ENCODE measurements at regions not wholly inside any gene's neighbourhood (a gene's known extent, or its start where the extent isn't known, plus 50 kb on each side); places are given as distances from the start of the nearest gene placed in this dataset.
"Not testable (repeated sequence)": the region's sequence is repeated elsewhere in the genome, so short reads cannot be mapped to it uniquely, and the experiment has no call there.

DNA sequence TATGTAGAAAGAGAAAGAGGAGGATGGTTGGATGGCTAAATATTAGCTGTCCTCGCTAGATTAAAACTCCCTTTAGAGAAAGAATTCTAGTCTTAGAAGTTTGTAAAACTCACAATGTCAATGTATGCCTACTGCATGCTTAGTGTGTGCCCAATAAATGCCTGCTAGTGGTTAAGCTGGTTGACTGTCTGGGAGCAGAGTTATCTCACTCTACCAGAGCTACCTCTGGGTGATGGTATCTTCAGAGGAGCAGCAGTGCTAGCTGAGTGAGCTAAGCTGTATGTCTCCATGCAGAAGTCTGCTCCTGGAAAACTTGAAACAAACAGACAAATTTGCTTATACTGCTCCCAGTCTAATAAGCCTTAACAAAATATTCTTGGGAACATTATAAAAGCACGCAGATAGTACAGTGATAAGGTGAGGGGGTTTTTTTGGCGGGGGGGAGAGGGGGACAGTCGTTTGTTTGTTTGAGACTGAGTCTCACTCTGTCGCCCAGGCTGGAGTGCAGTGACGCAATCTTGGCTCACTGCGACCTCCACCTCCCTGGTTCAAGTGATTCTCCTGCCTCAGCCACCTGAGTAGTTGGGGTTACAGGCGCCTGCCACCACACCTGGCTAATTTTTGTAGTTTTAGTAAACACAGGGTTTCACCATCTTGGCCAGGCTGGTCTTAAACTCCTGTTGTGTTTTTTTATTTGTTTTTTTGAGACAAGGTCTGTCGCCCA lies 202.8 kb upstream of the TSC22D1 start:
- no peak for DNase-seq

DNA sequence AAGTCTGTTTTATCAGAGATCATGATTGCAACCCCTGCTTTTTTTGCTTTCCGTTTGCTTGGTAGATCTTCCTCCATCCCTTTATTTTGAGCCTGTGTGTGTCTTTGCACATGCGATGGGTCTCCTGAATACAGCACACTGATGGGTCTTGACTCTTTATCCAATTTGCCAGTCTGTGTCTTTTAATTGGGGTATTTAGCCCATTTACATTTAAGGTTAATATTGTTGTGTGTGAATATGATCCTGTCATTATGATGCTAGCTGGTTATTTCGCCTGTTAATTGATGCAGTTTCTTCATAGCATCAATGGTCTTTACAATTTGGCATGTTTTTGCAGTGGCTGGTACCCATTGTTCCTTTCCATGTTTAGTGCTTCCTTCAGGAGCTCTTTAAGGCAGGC lies 199.2 kb upstream of the TSC22D1 start:
- DNase-seq, result not testable (repeated sequence)

DNA sequence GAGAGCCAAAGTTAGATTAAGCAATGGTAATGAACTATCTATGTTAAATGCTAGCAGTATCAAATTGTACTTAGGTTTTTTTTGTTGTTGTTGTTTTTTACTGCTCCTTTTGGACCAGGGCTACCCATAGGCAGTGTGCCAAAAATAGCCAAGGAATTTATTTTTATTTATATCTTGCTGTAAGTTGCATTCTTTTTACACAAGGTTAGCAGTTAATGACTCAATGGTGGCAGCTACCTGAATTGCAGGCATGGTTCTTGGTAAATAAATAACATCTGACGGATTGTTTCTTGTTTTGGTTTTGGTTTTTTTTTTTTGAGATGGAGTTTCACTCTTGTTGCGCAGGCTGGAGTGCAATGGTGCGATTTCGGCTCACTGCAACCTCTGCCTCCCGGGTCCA lies 194.8 kb upstream of the TSC22D1 start:
- no peak for DNase-seq

DNA sequence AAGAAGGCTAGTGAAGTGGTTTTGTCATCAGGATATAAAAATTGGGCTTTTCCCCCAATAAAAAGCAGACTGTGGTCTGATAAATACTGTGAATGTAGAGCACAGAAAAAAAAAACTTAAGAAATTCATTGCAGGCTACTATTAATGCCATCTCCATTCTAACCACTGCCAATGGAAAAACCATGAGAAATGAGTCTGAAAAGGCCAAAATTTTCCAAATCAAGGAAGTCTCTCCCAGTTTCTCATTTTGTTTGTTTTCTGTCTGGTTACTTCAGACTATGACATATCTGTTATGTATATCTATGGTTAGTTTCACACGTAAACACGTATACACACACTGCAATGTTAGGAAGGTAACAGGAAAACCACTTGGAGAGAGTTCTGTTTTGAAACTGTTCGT lies 193.6 kb upstream of the TSC22D1 start:
- no peak for DNase-seq

DNA sequence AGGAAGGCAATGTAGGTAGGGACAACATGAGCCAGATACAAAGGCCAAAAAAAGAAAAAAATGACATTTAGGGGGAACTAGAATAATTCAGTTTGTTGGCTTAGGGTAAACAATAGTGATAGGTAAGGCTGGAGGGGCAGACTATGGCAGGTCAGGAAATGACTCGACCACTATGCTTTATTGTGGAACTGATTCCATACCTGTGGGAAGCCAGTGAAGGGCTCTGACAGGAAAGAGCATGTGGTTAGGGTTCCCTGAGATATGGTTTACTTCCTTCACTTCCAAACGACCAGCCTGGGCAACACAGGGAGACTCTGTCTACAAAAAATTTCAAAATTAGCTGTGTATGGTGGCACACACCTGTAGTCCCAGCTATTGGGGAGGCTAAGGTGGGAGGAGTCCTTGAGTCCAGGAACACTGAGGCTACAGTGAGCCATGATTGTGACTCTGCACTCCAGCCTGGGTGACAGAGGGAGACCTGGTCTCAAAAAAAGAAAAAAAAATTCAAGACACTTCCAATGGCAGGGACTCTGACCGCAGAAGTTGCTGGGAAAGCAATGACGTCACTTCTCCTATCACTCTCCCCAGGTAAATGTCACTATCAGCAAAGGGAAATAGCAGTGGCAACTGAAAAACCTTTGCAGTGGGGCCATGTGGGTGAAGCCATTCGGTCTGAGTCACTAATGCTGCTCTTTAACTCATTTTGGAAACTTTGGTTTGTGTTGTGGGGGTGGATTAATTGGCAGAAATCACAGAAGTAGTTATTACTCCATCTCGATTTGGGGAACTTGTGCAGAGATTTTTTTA lies 192.8 kb upstream of the TSC22D1 start:
- peak; percentile 42 to 56 for DNase-seq

DNA sequence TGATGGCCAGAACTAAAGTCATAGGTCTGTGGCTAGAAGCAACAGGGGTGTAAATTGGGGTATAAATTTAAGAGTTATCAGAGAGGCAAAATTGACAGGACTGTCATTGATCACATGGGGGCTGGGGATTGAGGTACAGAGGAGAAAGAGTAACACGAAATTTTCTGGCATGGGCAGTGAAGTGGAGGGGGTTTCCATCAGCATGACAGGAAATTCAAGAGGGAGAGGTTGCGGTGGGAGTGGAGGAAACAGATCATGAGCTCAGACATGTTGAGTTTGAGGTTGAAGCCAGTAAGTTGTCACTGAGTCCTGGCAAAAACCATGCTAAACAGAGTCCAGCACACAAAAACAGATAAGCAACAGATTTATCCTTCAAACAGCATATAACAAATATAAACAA lies 192.1 kb upstream of the TSC22D1 start:
- peak; percentile 49 to 60 for DNase-seq

DNA sequence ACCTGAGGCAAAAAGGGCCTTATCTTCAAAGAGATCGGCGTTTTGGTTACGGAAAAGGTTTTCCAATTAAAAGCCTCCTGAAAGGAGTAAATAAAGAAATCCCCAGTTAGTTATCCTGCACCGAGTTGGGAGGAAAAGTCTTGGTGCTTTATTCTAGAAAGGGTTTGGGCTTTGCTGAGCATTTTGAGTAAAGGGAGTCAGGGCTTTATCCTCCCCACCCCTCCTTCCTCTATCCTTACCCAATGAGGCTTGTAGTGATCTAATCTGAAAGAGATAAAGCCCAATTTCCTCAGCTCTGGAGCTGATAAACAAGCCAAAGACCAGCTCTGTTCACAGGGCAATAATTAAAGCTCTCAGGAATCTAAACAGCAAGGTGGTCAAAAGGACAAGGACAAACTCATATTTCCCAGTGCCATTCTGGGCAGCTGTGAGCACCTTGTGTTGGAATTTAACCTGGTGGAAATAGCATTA lies 188.9 kb upstream of the TSC22D1 start:
- DNase-seq, result no peak

DNA sequence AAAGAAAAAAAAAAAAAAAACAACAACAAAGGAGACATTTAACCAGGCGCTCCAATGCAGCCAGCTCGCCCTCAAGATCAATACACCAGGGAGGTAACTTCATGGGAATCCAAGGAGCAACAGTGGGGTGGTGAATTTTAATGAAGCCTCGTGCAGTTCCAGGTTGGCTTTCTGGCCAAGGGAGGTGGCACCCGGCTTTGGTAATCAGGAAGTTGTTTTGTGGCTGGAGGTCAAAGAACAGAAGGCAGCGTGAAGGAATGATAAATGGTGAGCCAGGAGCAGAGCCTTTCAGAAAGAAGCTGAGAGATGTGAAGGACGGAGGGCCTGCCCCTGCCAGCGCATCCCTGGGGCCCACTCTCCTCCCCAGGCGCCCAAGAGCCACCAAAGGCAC lies 188.2 kb upstream of the TSC22D1 start:
- DNase-seq, result no peak

DNA sequence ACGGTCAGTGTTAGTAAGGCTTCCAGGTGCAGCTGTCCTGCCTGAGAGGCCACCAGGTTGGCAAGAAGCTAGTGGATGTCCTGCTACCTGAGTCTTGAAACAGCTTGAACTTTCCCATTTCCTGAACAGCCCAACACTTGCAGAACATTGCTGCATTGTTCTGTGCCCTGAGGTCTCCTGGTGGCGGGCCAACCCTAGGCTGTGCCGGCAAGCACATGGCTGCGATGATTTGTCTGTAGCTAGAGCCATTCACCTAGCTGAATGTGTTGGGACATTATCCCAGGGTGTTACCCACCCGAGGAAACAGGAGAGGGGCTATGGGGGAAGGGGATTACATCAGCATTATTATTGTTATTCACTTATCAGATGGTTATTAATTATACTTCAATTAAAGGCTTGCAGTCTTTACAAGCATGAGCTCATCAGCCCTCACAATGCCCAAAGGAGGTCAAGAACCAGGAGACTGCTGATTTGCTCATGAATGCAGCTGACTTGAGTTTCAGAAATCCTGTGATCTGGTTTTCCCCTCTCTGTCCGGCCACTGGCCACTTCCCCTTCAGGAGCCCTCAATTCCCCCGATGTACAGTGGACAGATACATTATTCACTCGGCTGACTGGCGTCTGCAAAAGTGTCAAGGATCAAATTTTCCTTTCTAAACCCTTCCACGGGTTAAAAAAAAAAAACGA lies 187.6 kb upstream of the TSC22D1 start:
- no peak for DNase-seq

DNA sequence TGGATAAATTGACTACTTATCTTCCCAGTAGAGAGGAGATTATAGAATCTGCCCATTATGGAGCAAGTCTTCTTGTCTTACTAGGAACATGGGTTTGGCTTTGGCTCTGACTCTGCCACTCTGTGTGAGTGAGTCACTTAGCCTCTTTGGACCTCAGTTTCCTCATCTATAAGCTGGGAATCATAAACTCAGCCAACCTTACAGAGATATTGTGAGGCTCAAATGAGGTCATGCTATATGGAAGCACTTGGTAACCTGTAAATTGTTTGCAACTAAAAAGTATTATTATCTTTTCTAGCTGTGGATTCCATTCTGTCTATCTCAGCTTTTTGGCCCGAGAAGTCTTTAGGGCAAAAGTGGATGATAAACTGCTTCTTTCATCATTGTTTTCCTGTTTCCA lies 186.8 kb upstream of the TSC22D1 start:
- no peak for DNase-seq

DNA sequence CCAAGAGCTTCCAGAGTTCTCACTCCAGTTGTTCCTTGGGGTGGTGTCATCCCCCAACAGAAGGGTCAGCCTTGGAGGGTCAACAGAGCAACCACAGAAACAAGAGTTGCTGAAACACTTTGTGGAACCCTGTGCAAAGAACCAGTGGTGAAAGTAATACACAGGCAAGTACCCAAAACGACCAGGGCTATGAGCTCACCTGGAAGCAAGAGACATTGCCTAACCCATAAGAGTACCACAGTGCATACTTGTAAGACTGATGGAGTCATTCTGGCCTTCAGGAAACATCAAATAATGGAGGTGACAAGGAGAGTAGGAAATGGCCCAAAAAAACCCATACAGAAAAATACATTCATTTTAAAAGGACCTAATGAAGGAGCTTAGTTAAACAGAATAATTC lies 184.3 kb upstream of the TSC22D1 start:
- no peak for DNase-seq

DNA sequence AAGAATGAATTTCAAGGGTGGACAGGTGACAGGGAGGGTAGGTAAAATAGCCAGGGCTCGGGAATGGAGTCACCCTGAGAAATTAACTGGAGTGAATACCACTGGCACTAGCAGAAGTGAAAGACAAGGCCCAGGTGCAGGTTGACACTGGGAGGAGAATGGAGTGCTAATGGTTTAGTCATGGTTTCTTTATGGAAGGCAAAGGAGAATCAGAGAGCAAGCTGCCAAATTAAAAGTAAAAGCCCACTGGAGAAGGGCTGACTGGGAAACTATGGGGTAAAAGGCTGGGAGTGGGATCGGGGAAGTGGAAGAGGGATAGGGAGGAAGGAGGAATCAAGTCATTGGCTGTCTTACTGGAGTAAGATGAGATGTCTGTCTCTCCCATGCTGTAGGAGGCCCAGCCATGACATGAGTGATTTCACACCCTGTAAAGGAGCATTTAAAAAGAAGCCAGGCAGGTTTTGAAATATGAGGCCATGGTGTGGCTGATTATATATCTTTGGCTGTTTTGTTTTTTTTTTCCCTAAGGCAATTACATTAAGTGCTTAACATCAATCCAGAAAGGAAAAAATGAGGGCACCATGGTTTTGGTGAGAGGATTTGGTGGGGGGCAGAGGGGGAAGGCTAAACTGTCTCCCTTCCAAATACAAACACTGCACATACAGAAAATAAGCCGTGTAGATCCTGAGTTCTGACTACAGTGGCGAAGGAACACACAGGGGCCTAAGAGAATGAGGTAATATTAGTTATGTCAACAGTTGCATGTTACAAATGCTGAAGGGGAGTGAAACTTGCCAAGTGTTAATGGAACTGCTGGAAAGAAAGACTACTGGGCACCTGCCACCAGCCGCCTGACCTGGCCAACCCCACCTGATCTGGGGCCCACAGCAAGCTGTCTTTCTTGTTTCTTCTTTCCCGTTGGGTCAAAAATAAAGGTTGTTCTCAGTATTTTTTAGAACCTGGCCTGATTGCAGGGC lies 183.5 kb upstream of the TSC22D1 start:
- DNase-seq, result no peak

DNA sequence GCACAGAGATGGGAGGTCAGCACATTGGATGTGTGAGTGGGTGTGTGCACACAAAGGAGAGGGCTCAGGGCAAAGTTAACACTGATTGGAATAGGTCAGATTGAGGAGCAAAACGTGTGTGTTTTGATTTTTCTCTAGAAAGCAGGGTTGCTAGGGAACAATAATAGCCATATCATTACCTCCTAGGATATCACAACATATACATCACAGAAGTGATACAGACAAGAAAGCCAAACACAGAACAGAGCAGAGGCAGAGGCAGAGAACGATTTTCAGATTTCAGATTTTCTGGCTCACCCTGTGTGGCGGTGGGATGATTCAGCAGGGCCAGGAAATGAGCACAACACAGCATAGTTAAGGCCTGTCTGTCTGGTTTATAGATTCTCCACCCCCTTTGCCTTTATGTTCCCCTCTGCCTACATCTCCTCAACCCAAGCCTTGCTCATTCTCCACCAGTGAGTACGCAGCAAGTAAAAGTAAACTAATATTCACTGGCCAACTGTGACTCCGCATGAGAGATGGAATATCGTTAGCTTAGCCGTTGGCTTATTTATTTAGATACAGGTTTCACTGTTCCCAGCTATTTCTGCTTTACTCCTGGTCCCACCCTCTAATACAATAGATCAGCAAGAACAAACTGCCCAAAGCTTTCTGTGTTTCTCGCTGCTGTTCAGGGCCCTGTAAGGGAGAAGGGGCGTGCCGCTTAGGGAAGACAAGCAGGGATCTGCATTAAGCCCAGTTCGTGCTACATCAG lies 182.7 kb upstream of the TSC22D1 start:
- peak; percentile 54 to 60 for DNase-seq

DNA sequence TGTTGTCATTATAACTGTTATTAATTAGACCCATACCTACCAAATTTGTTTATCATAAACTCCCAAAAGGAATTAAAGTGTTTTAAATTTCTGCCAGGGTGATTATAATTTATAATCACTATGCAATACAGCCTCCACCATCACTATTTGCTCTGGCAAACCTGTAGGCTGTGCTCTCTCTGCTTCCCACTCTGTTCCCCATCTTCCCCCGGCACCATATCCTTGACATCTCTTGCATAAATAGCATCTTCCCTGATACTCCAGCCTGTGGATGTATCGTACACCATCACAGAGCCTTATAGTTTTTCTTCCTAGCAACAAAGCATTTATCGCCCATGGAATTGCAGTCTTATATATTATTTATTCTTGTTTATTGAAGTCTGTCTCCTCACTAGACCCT lies 181.5 kb upstream of the TSC22D1 start:
- no peak for DNase-seq

DNA sequence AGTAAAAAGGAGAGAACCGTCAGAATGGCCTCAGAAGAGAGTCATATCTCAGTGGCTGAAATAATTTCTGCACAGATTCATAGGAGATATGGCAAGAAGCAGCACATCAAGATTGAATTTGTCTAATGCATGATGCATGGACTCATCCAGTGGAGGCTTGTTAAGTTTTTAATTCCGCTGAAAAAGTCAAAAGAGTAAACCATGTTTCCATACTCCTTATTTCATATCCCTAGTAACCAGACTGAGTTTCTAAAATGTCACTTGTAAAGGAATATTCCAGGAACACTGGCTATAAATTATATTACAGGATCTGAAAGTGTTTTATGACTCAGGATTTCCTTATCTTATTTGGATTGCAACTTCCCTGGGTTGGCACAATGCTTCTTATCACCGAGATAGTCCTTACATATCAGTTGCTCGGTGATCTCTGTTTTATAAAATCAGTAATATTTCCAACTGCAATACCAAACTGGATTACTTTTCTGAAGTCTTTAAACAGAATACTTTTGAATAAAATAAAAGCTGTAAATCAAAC lies 180.2 kb upstream of the TSC22D1 start:
- DNase-seq, result no peak

DNA sequence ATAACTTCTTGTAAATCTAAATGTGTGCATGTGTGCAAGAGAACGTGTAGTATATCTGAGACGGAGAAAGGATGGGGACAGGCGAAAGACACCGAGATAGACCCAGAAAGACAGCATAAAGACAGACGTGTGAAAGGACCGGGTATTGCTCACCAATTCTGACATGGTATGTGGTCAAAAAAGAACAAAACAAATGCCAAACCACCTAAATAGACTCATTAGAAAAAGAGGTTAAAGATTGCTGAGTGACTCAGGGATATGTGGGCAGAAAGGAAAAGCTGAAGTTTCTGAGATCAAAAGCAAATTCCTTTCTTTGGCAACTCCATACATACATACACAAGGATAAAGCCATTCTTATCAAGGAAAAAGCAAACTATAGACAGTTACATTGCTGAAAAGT lies 179.7 kb upstream of the TSC22D1 start:
- DNase-seq, result no peak

DNA sequence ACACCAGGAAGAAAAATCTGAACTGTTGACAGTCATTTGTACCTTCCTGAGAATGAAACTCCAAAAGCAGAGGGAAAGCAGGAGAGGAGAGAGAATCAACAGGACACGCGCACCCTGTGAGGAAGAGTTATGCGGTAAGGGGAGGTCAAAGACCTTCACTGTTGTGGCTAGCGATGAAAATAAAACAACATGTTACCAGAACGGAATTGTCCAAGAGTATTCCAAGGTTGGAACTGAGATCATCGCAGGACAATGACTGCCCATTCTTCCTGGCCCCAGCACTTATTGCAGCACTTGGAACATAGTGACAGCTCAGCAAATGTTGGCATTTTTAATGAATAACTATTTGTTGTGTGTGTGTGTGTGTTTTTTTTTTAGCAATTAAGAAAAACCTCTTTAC lies 176.0 kb upstream of the TSC22D1 start:
- DNase-seq, result no peak

DNA sequence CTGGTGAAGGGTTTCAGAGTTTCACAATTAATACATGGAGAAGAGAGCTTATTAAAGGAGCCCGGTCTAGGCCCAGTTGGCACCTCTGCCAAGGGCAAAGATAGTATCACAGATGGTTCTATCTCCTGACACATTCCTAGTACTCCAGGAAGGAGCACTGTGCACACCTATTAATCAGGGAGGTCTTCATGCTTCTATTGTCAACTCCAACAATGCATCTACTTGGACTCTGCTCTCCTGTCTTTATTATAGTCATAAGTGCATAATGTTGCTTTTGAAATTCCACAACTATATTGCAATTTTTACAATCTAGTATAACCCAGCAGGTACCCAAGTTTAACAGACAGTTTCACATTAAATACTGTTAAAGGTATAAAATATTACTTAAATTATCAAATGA lies 174.5 kb upstream of the TSC22D1 start:
- no peak for DNase-seq

DNA sequence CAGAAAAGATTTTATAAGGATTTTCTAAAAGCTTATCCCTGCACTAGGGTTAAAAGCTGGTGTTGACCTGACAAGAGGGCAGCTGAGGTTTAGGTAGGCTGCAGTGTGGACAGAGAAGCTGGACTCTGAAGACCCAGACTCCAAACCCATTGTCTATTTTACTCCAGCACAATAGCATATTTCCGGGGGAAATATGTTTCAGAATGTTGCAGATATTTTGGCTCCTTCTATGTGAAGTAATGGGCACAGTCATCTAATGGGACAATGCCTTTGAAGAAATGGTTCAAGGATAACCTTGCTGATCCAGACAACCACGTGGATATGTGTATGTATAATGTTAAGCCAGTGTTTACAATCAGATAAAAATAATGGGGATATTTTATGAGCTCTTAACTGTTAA lies 173.8 kb upstream of the TSC22D1 start:
- no peak for DNase-seq

DNA sequence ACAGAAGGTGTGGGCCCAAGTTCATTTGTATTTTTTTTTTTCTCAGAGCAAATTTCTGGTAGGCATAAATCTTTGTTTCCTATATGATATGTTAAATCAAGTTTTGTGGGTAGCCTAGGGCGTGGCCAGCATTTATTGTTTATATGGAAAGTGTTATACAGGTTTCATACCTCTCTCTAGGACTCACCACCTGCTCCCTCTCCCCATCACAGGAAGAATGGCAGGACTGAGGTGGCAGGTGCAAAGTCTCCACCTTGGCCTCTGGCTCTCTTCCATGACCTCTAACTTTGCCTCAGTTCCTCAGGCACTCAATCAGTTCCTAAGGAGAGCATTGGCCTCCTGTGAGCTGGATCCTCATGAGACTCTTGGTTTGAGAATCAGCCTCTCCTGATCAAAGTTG lies 172.3 kb upstream of the TSC22D1 start:
- no peak for DNase-seq

DNA sequence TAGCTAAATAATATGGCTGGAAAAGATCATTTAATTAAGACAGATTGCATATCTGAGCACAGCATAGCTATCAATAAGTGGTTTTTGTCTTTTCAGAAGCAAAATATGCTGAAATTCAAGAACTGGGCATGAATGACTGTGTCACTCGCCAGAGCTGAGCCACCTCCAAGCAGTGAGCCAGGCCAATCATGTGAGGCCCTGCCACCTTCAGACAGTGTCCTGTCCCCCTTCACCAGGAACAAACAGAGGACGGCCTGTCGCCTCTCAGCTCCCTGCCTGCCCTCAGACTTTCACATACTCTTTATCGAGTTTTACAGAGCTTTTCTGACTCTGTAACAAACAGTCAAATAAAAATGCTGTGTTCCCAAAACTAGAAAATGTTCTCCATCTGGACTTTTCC lies 171.0 kb upstream of the TSC22D1 start:
- DNase-seq, result no peak

DNA sequence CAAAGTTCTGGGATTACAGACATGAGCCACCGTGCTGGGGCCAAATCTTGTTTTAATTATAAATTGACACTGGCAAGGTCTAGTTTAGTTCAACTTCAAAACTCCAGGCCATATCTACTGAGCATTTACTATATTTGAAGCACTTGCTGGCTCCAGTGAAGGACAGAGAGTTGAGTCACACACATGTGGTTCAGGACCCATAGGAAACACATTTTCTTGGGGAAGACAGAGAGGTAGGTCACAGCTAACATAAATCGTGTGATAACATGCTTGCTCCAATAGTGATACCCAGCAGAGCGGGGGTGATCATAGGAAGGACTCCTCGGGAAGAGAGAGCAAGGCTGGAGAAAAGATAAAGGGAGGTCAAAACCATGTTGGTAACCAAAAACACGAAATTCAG lies 170.6 kb upstream of the TSC22D1 start:
- DNase-seq, result no peak
